BJ (cell line): ENCODE measurements at regions not wholly inside any gene's neighbourhood (a gene's known extent, or its start where the extent isn't known, plus 50 kb on each side); places are given as distances from the start of the nearest gene placed in this dataset.

Experiments used
- CTCF ChIA-PET: fragments of 350-600 bp; formaldehyde crosslinking; extraction: SDS; loops from one replicate; lab custom pipeline; 2021; ENCODE audit warnings: antibody characterized with exemption, inconsistent platforms; lab: Yijun Ruan, JAX
- POLR2A ChIA-PET: fragments of 300-600 bp; sonication (Branson Sonifier 250); formaldehyde crosslinking; extraction: SDS; loops from one replicate; lab custom pipeline; 2021; ENCODE audit warnings: antibody characterized with exemption; lab: Charles Lee
- DNase-seq: peaks from one replicate; pipeline ENCODE4 v3.0.0-alpha.2; 2011; ENCODE audit warnings: low read depth
- H3K27me3 ChIP-seq: 2 replicates; pipeline ENCODE4 v1.6.0; 2011; ENCODE audit warnings: low read length; ENCODE audit not compliant: control insufficient read depth, insufficient read depth
- H3K36me3 ChIP-seq: 2 replicates; pipeline ENCODE4 v1.5.1; 2011; ENCODE audit warnings: low read length; ENCODE audit not compliant: control insufficient read depth, insufficient read depth
- H3K4me3 ChIP-seq: 2 replicates; pipeline ENCODE4 v1.5.1; 2011; ENCODE audit warnings: low read depth, mild to moderate bottlenecking, control low read depth, low read length
- TF ChIP-seq, protein P1 (sequence below): IDR thresholded peaks from 2 replicates; pipeline ENCODE4 v1.5.1; 2011; ENCODE audit warnings: low read depth, mild to moderate bottlenecking, control low read depth, inconsistent platforms, low read length, moderate library complexity; ENCODE audit not compliant: insufficient read depth

DNA sequence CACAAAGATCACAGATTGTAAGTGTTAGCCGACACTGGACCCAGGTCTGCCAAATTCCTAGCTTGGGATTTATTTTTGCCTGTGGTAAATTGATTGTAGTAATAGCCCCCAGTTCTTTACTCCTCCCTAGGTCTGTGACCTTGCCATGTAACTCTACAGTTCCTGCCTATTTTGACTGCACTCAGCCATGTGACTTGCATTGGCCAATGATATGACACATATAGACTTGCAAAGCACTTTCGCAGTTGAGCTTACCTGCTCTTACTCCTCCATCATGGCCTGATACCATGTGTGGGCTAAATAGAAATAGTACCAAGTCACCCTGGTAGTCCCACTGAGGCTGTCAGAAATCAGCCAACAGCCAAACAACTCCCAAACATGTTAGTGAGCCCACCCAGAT lies 240.3 kb downstream of the DUSP6 start:
- TF ChIP-seq, protein P1, sequence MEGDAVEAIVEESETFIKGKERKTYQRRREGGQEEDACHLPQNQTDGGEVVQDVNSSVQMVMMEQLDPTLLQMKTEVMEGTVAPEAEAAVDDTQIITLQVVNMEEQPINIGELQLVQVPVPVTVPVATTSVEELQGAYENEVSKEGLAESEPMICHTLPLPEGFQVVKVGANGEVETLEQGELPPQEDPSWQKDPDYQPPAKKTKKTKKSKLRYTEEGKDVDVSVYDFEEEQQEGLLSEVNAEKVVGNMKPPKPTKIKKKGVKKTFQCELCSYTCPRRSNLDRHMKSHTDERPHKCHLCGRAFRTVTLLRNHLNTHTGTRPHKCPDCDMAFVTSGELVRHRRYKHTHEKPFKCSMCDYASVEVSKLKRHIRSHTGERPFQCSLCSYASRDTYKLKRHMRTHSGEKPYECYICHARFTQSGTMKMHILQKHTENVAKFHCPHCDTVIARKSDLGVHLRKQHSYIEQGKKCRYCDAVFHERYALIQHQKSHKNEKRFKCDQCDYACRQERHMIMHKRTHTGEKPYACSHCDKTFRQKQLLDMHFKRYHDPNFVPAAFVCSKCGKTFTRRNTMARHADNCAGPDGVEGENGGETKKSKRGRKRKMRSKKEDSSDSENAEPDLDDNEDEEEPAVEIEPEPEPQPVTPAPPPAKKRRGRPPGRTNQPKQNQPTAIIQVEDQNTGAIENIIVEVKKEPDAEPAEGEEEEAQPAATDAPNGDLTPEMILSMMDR = no peak
- H3K27me3 ChIP-seq = no peaks in the 10 kb centered on the region
- H3K4me3 ChIP-seq = no peak overlapping the region
- H3K36me3 ChIP-seq = no peaks in the 10 kb centered on the region
- ChIA-PET CTCF (interaction anchor here (0.7 to 1.7 kb wide), 2 partner anchors 12 to 24 kb away, joined by 3 to 4 read pairs; no protein-coding TSS in a partner anchor), POLR2A (no interaction called here)
- no peak for DNase-seq

DNA sequence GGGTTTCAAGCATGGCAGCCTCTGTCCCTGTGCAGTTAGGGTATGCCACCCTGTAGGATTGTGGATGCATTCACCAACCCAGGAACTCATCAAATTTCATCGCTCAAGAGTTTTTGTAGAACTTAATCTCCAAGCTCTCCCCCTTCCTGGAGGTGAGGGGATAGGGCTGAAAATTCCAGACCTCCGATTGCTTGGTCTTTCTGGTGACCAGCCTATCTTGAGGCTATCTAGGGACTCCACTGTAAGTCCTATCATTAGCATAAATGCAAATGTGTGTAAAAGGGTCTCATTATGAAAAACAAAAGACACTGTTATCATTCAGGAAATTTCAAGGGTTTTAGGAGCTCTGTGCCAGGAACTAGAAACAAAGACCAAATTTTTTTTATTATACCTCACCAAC lies 244.0 kb downstream of the DUSP6 start:
- Histone ChIP-seq H3K36me3 (no peaks in the 10 kb centered on the region), H3K27me3 (no peaks in the 10 kb centered on the region), H3K4me3 (no peak overlapping the region)
- CTCF ChIA-PET = no interaction called here
- DNase-seq = no peak
- POLR2A ChIA-PET = no interaction called here
- TF ChIP-seq, protein P1 = no peak

DNA sequence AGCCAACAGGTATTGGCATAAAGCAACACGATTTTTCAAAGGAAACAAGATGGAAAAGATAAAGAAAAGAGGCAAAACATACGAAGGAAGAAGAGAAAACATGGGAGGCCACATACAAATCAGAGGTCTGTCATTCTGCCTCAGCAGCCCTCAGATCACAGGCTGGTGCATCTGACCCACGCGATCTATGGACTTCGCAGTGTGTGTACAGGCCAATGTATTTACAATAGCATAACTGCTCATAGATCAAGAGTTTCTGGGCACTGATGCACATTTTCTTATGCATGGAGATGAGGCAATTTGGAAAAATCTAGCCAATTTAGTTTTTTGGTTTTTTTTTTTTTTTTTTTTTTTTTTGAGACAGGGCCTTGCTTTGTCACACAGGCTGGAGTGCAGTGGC lies 245.4 kb downstream of the DUSP6 start:
- TF ChIP-seq, protein P1 = no peak
- Histone ChIP-seq H3K36me3 (no peaks in the 10 kb centered on the region), H3K27me3 (no peaks in the 10 kb centered on the region), H3K4me3 (no peak overlapping the region)
- POLR2A ChIA-PET = no interaction called here
- DNase-seq = no peak
- CTCF ChIA-PET = no interaction called here

DNA sequence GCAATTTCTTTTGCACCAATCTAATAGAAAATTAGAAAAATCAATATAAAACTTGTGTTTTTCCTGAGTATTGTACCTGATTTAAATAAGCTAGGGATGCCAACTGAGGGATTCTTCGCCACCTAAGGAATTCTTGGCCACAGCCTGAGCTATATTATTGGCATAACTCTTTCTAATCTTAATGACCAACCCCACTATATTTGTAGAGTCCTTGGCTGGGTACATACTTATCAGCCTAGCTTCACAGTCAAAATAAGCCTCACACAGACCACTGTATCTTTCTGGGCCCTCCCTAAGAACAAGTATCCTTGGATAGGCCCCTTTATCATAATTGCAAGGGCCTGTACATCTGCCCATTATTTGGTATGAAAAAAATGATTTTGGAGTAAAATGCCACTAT lies 247.1 kb downstream of the DUSP6 start:
- no peaks in the 10 kb centered on the region for H3K27me3 ChIP-seq
- TF ChIP-seq, protein P1 = no peak
- H3K36me3 ChIP-seq = no peaks in the 10 kb centered on the region
- ChIA-PET POLR2A (no interaction called here), CTCF (interaction anchor here (1.3 kb wide), 1 partner anchor 12 kb away, joined by 3 read pairs; no protein-coding TSS in a partner anchor)
- DNase-seq = no peak
- no peak overlapping the region for H3K4me3 ChIP-seq

DNA sequence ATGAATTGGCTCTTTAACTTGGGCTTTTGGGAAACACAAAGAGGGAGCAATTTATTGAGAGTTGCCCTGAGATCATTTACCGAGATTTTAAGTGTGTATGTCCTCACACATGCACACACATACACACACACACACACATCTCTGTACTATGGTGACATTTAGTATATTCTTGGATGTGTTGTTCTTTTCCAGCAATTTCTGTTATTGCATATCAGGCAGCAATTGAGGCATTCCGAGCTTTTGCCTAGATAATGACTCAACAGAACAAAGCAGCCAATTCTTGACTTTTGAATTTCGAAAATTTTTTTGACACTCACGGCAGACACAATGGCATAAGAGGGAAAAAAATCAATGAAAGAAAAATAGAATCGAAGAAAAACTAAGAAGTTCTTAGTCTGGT lies 248.5 kb downstream of the DUSP6 start:
- DNase-seq = no peak
- TF ChIP-seq, protein P1 = no peak
- H3K36me3 ChIP-seq = no peaks in the 10 kb centered on the region
- H3K4me3 ChIP-seq = no peak overlapping the region
- no peaks in the 10 kb centered on the region for H3K27me3 ChIP-seq
- CTCF ChIA-PET = no interaction called here
- POLR2A ChIA-PET = no interaction called here
